HUES64 (cell line): ENCODE measurements at regions not wholly inside any gene's neighbourhood (a gene's known extent, or its start where the extent isn't known, plus 50 kb on each side); places are given as distances from the start of the nearest gene placed in this dataset.

Source experiments
- H3K27ac ChIP-seq: 2 replicates; pipeline ENCODE4 v1.7.0; 2013; ENCODE audit warnings: low read depth, low read length, inconsistent platforms
- H3K27me3 ChIP-seq: 2 replicates; pipeline ENCODE4 v1.6.1; 2013; ENCODE audit warnings: mild to moderate bottlenecking, low read length; ENCODE audit not compliant: insufficient read depth
- H3K36me3 ChIP-seq: 2 replicates; pipeline ENCODE4 v1.6.1; 2013; ENCODE audit warnings: mild to moderate bottlenecking, low read length; ENCODE audit not compliant: insufficient read depth
- H3K4me1 ChIP-seq: 2 replicates; pipeline ENCODE4 v1.6.1; 2013; ENCODE audit warnings: mild to moderate bottlenecking, low read length, moderate library complexity; ENCODE audit not compliant: insufficient read depth
- H3K4me3 ChIP-seq: 2 replicates; pipeline ENCODE4 v1.5.1; 2013; ENCODE audit warnings: mild to moderate bottlenecking, low read length, moderate library complexity
- H3K9ac ChIP-seq: 2 replicates; pipeline ENCODE4 v1.6.1; 2013; ENCODE audit warnings: mild to moderate bottlenecking, low read depth, low read length
- H3K9me3 ChIP-seq: 2 replicates; pipeline ENCODE4 v1.6.1; 2013; ENCODE audit warnings: low read depth, low read length; ENCODE audit not compliant: insufficient read depth
- WGBS: fragments of 150-250, 120-280 bp; methylation state at CpG from one replicate; pipeline ENCODE4 v1.1.7; 2013; ENCODE audit warnings: missing lambda C conversion rate; 5-methylcytosine and 5-hydroxymethylcytosine counted together

DNA sequence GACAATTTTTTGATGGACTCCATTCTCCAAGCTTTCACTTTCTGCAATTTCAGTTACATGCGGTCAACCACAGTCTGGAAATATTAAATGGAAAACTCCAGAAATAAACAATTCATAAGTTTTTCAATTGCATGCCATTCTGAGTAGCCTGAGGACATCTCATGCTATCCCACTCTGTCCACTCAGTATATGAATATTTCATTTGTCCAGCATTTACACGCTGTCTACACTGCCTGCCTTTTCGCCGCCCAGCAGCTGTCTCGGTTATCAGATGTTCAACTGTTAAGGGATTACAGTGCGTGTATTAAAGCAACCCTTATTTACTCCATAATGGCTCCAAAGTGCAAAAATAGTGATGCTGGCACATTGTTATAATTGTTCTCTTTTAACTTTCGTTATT, 116.3 kb downstream of the ADSS2 start:
- Histone ChIP-seq H3K27ac (no peak overlapping the region), H3K36me3 (no peaks in the 10 kb centered on the region), H3K27me3 (no peaks in the 10 kb centered on the region), H3K4me3 (no peak overlapping the region), H3K4me1 (peaks cover 12% of the 10 kb centered on the region), H3K9me3 (no peaks in the 10 kb centered on the region), H3K9ac (no peak overlapping the region)
- WGBS = 98% methylated on average over 7 of the region's 7 CpGs

DNA sequence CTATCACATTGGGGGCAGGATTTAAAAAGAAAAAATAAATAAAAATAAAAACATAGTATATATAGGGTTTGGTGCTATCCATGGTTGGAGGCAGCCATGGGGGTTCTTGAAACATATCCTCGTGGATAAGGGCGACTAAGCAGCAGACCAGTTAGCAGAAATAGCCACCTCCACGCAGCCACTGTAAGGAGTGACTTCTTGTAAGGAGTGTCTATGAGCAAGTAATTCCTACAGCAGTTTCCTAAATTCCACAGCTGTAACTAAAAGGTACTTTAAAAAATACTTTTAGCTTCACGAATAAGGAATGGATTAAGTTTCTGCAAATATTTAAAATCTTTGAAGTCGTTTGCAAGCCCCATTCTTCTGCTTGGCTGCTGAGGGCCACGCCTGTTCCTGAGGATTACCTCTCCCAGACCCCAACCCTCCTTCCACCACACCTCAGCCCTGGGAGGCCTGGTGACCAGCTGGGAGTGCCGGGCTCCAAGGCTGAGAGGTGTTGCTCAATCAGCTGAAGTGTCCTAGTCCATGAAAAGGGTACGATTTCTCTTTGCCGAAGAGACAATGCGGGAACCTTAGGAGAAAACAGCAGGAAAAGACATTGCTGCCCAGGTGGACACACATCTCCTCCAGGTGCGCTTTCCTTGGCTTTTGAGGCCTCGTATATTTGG, 115.3 kb downstream of the ADSS2 start:
- 89% methylated on average over 11 of the region's 12 CpGs for WGBS
- H3K27me3 ChIP-seq = no peaks in the 10 kb centered on the region
- H3K4me3 ChIP-seq = no peak overlapping the region
- no peaks in the 10 kb centered on the region for H3K9me3 ChIP-seq
- no peak overlapping the region for H3K9ac ChIP-seq
- no peak overlapping the region for H3K27ac ChIP-seq
- H3K36me3 ChIP-seq = no peaks in the 10 kb centered on the region
- peaks cover 11% of the 10 kb centered on the region for H3K4me1 ChIP-seq

DNA sequence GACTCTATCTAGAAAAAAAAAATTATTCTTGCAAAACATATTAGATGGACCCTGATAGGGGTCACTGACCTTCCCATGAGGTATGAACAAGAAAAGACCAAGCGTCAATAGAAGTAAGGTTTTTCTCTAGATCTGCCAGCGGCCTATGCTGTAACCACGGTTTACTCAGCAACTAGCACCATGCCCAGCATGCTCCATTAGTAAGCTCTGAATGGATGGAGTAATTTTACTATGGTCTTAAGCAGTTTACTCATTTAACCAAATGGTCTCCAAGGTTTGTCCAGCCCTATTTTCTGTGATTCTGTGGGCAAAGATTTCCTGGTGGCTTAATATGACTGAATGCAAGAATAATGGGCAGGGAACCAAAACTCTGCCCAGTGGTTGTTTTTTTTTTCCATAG, 113.9 kb downstream of the ADSS2 start:
- H3K9me3 ChIP-seq = no peaks in the 10 kb centered on the region
- over 99% methylated on average over 3 of the region's 3 CpGs for WGBS
- peaks cover 22% of the 10 kb centered on the region for H3K4me1 ChIP-seq

DNA sequence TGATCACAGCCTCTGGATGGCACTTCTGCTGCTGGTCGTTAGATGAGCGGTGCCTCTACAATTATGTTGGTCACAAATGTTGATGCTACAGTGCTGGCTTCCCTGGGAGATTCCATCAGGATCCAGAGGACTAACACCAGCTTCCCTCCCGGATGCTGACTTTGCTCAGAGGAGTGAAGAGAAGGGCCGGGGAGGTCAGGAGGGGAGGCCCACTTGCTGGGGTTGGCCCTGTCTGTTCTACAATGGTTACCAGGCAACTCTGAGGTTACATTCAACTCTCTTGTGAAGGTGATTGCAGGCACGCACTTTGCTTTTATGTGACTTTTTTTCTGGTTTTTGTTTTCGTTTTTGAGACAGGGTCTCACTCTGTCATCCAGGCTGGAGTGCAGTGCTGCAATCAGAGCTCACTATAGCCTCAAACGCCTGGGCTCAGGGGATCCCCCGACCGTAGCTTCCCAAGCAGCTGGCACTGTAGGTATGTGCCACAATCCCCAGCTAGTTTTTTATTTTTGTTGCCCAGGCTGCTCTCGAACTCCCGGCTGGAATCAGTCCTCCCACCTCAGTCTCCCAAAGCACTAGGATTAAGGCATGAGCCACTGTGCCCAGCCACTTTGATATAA, 112.5 kb downstream of the ADSS2 start:
- H3K9me3 ChIP-seq = no peaks in the 10 kb centered on the region
- H3K4me3 ChIP-seq = no peak overlapping the region
- H3K36me3 ChIP-seq = no peaks in the 10 kb centered on the region
- no peaks in the 10 kb centered on the region for H3K27me3 ChIP-seq
- peaks cover 18% of the 10 kb centered on the region for H3K4me1 ChIP-seq
- no peak overlapping the region for H3K27ac ChIP-seq
- no peak overlapping the region for H3K9ac ChIP-seq
- 90% methylated on average over 11 of the region's 11 CpGs for WGBS

More for the DNA sequence above, 113.9 kb downstream of the ADSS2 start:
- H3K9ac ChIP-seq = no peak overlapping the region
- H3K27ac ChIP-seq = no peak overlapping the region
- H3K36me3 ChIP-seq = no peaks in the 10 kb centered on the region
- no peak overlapping the region for H3K4me3 ChIP-seq
- no peaks in the 10 kb centered on the region for H3K27me3 ChIP-seq

DNA sequence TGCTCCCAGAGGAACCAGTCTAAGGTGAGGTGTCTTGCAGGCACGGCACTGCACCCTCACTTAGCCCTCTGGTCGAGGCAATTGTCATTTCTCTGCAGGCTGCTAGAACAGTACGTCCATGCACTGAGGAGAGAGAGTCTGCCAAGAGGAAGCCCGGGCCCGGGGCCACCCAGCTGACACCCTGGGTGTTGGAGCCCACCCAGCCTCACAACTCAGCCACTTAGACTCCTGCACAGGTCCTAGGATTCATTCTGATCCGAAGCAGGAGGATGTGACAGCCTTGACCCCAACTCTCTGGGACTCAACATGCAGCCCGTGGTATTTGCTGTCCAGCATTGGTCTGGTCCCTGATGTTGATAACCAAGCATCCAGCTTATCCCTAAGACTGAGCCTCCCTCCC, 111.9 kb downstream of the ADSS2 start:
- no peaks in the 10 kb centered on the region for H3K9me3 ChIP-seq
- 90% methylated on average over 7 of the region's 7 CpGs for WGBS
- peaks cover 18% of the 10 kb centered on the region for H3K4me1 ChIP-seq
- H3K36me3 ChIP-seq = no peaks in the 10 kb centered on the region
- no peak overlapping the region for H3K4me3 ChIP-seq
- no peaks in the 10 kb centered on the region for H3K27me3 ChIP-seq
- H3K27ac ChIP-seq = no peak overlapping the region
- no peak overlapping the region for H3K9ac ChIP-seq

DNA sequence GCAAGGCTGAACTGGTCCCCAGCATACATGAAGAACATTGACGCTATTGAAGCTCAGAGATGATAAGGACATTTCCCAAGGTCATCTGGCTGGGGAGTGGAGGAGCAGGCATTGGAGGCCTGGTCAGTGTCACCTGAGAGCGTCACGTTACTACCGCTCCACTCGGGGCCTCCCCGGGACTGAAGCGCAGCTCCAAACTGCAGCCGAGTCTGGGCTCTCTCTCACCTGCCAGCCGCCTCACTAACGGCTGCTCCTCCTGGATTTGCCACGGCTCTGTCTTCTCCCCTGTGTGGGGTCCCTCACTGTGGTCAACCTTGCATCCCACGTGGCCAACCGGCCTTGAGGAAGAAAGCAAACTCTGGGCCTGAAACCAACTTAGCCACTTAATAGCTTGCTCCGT, 111.3 kb downstream of the ADSS2 start:
- Histone ChIP-seq H3K36me3 (no peaks in the 10 kb centered on the region), H3K27me3 (no peaks in the 10 kb centered on the region), H3K4me1 (peaks cover 18% of the 10 kb centered on the region), H3K9me3 (no peaks in the 10 kb centered on the region), H3K9ac (no peak overlapping the region), H3K27ac (no peak overlapping the region), H3K4me3 (no peak overlapping the region)
- 86% methylated on average over 14 of the region's 14 CpGs for WGBS

DNA sequence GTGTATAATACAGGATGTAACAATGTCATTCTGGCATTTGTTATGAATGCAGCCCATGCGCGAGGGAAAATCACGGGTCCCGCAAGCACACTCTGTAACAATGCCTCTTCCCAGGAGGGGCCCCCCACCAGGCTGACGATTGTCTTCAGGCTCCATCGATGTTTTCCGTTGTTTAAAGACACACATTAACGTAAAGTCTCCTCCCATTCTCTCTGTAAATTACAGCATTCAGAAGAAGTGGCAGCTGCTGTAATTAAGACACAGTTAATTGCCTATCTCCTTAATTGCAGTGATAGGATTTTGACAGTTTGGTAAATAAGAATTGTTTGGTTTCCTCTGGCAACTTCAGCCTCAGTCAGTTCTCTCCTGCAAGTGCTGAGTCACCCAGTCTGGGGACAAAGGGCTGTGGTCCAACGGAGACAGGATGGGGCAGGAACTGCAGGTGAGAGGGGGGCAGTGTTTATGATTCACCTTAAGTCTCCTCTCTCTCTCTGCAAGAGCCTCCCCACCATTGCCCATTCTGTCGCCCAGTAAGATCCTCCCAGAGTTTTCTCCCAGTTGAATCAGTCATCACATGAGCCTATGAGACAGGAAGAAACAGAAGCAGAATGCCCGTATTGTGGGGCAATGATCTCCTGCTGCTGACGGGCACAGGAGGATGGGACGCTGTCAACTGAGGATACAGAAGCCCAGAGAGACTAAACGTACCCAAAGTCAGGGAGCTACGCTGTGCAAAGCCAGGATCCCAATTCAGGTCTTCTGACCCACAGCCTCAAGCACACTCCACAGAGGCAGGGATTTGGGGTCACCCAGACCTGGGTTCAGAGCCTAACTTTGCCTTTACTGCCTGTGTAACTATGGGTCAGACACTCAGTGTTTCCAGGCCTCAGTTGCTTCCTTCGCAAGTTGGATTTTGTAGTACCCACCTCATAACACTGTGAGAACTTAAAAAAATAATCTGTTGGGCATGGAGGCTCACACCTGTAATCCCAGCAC, 110.0 kb downstream of the ADSS2 start:
- Histone ChIP-seq H3K9ac (peak overlapping the region; percentile 28; the same call in 1 of the 2 replicates), H3K27ac (peak overlapping the region; percentile 71), H3K27me3 (no peaks in the 10 kb centered on the region), H3K9me3 (no peaks in the 10 kb centered on the region), H3K4me1 (peaks cover 13% of the 10 kb centered on the region), H3K4me3 (no peak overlapping the region), H3K36me3 (no peaks in the 10 kb centered on the region)
- 38% methylated on average over 16 of the region's 16 CpGs for WGBS

DNA sequence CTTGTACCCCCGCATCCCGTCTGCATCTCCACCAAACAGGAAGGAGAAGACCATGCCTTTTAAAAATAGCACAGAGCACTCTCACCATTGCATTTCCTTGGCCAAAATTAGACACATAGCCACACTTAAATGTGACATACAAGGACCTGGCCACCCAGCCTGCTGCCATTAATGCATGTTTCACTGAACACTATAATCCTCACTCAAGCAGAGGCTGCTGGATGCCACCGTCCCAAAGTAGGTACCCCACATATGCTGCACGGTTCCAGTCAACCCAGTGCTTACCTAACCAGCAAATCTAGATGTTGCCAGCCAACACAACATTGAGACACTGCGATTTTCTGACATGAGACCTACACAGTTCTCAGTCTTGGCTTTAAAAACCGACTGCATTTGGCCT, 107.7 kb downstream of the ADSS2 start:
- H3K27ac ChIP-seq = no peak overlapping the region
- 93% methylated on average over 6 of the region's 6 CpGs for WGBS
- H3K27me3 ChIP-seq = no peaks in the 10 kb centered on the region
- no peak overlapping the region for H3K4me3 ChIP-seq
- H3K9ac ChIP-seq = no peak overlapping the region
- no peaks in the 10 kb centered on the region for H3K36me3 ChIP-seq
- peaks cover 13% of the 10 kb centered on the region for H3K4me1 ChIP-seq
- no peaks in the 10 kb centered on the region for H3K9me3 ChIP-seq

DNA sequence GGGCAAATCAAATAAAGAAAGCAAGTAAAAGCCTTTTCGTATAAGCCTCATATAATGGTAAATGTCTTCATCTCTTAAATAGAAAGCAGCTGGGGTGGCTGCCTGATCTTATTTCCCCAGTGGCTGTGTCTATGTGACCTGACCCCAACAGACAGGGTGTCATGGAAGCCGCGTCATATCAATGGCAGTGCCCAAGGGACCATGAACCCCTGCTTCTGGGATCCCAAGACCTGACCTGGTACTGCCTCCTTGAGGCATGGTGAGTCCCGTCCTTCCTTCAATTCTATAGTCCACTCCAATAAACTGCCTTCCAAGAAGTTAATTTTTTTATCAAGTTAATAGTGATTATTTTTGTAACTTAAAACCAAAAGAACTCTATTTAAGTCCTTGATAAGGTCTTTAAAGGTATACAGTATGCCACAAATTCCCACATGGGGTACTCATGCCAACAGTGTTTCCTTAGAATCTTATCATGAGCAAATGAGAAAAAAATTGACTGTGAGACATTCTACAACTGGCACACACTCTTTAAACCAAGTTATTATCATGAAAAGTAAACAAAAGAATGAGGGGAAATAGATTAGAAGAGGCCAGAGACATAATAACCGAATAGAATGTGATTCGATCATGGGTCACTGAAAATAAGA, 104.6 kb downstream of the ADSS2 start:
- Histone ChIP-seq H3K27me3 (no peaks in the 10 kb centered on the region), H3K27ac (no peak overlapping the region), H3K4me1 (peaks cover 27% of the 10 kb centered on the region), H3K36me3 (no peaks in the 10 kb centered on the region), H3K4me3 (no peak overlapping the region), H3K9me3 (no peaks in the 10 kb centered on the region), H3K9ac (no peak overlapping the region)
- WGBS = 93% methylated on average over 6 of the region's 6 CpGs

DNA sequence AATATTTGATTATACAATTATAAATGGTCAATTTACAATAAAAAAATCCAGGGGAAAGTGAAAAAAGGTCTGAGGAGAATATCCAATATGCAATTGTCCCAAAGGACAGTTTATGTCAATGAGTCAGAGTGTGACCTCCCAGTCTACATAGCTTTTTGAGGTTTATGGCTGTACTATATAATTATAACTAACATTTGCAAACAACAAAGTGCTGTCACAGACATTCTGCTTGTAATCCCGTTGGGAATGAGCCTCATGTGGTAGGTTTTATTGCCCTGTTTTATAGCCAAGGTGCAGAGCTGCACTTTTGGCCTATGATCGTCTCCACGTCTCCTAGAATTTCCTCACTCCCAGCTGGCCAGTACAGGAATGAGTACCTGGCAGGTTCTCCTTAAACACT, 103.8 kb downstream of the ADSS2 start:
- H3K9me3 ChIP-seq = no peaks in the 10 kb centered on the region
- no peaks in the 10 kb centered on the region for H3K27me3 ChIP-seq
- no peak overlapping the region for H3K27ac ChIP-seq
- no peak overlapping the region for H3K4me3 ChIP-seq
- no peaks in the 10 kb centered on the region for H3K36me3 ChIP-seq
- 79% methylated on average over 3 of the region's 3 CpGs for WGBS
- H3K9ac ChIP-seq = no peak overlapping the region
- peaks cover 31% of the 10 kb centered on the region for H3K4me1 ChIP-seq

DNA sequence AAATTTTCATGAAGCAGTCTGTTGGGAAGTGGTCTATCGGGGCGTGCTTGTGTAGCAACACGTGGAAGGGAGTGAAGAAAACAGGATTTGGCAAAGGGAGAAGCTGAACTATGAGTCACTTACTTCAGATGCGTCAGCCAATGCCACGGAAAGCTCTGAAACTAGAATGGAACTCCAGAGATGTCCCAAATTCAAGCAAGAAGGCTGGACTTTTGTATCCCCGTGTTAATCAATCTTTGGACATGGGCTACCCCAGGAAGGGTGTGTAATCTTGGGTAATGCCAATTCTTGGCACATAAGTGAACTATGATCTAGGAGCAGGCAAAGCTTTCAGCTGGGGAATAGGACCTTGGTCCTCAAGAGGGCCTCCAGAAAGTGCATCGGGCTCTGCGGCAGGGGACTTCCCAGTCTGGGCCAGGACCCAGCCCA, 102.6 kb downstream of the ADSS2 start:
- no peaks in the 10 kb centered on the region for H3K9me3 ChIP-seq
- H3K4me3 ChIP-seq = no peak overlapping the region
- peaks cover 43% of the 10 kb centered on the region for H3K4me1 ChIP-seq
- H3K36me3 ChIP-seq = no peaks in the 10 kb centered on the region
- no peak overlapping the region for H3K9ac ChIP-seq
- no peaks in the 10 kb centered on the region for H3K27me3 ChIP-seq
- no peak overlapping the region for H3K27ac ChIP-seq
- WGBS = 93% methylated on average over 8 of the region's 8 CpGs
